GM10248 (cell line): ENCODE measurements at regions not wholly inside any gene's neighbourhood (a gene's known extent, or its start where the extent isn't known, plus 50 kb on each side); places are given as distances from the start of the nearest gene placed in this dataset.

Experiments
- CTCF ChIA-PET: fragments of 300-600 bp; sonication (Branson Sonifier 250); formaldehyde crosslinking; extraction: SDS; loops from one replicate; lab custom pipeline; 2021; ENCODE audit warnings: antibody characterized with exemption; lab: Yijun Ruan, JAX
- POLR2A ChIA-PET: fragments of 350-650 bp; sonication (Branson Sonifier 250); formaldehyde crosslinking; extraction: SDS; loops from one replicate; lab custom pipeline; 2020; ENCODE audit warnings: antibody characterized with exemption; lab: Yijun Ruan, JAX
- DNase-seq: peaks from one replicate; pipeline ENCODE4 v3.0.0; 2012; ENCODE audit errors: extremely low spot score
- CTCF ChIP-seq: IDR thresholded peaks from 2 replicates; pipeline ENCODE4 v1.5.1; 2012; ENCODE audit warnings: mild to moderate bottlenecking, low read depth; ENCODE audit errors: extremely low read depth, missing control alignments, control extremely low read depth

GRCh38 chr16:79659344-79659743 lies 58.8 kb upstream of the MAF start:
- no peak for TF ChIP-seq CTCF
- ChIA-PET POLR2A (no interaction called here), CTCF (no interaction called here)
- DNase-seq, result no peak

GRCh38 chr16:79658301-79659033 lies 57.9 kb upstream of the MAF start:
- TF ChIP-seq CTCF, result no peak
- CTCF ChIA-PET, result interaction anchor here (1.5 kb wide), 1 partner anchor 13 kb away, joined by 4 read pairs; no protein-coding TSS in a partner anchor
- DNase-seq, result no peak

GRCh38 chr16:79656553-79657115 lies 56.1 kb upstream of the MAF start:
- TF ChIP-seq CTCF, result no peak
- CTCF ChIA-PET, result no interaction called here
- DNase-seq, result no peak
- POLR2A ChIA-PET, result no interaction called here

More at GRCh38 chr16:79658301-79659033, 57.9 kb upstream of the MAF start:
- POLR2A ChIA-PET, result no interaction called here

- no peak for TF ChIP-seq CTCF
- POLR2A ChIA-PET, result no interaction called here
- no peak for DNase-seq
- CTCF ChIA-PET, result no interaction called here
These were observed 52.9 kb upstream of the MAF start for GRCh38 chr16:79653373-79653891.

GRCh38 chr16:79651363-79651762 lies 50.8 kb upstream of the MAF start:
- TF ChIP-seq CTCF, result no peak
- CTCF ChIA-PET, result interaction anchor here (1.2 kb wide), 1 partner anchor 10 kb away, joined by 4 read pairs; no protein-coding TSS in a partner anchor
- no peak for DNase-seq
- POLR2A ChIA-PET, result no interaction called here
